ENCODE measurements at regions not wholly inside any gene's neighbourhood (a gene's known extent, or its start where the extent isn't known, plus 50 kb on each side); places are given as distances from the start of the nearest gene placed in this dataset.
"Not testable (repeated sequence)": the region's sequence is repeated elsewhere in the genome, so short reads cannot be mapped to it uniquely, and the experiment has no call there.

GRCh38 chr12:75859868-75860267 is 171.7 kb downstream of the PHLDA1 start:
- Histone ChIP-seq H3K4me3 (ENCODE audit: severe bottlenecking) (no peak overlapping the region), H3K4me1 (ENCODE audit: insufficient read depth, poor library complexity, severe bottlenecking) (peaks cover 34% of the 10 kb centered on the region), H3K27me3 (ENCODE audit: insufficient read depth, poor library complexity, severe bottlenecking) (no peaks in the 10 kb centered on the region), H3K36me3 (ENCODE audit: low read depth) (no peaks in the 10 kb centered on the region), H3K27ac (ENCODE audit: poor library complexity, severe bottlenecking) (peak overlapping the region; percentile 23), H3K9me3 (ENCODE audit: severe bottlenecking) (no peaks in the 10 kb centered on the region)
- DNase-seq (ENCODE audit: low spot score) (no peak), ATAC-seq (ENCODE audit: low read depth) (no peak)
- TF ChIP-seq CTCF (IDR thresholded peaks at IDR 0.05; ENCODE audit: poor library complexity, severe bottlenecking): no peak

GRCh38 chr12:75856235-75856634 is 175.3 kb downstream of the PHLDA1 start:
- no peak for TF ChIP-seq CTCF (IDR thresholded peaks at IDR 0.05; ENCODE audit: poor library complexity, severe bottlenecking)
- Histone ChIP-seq H3K9me3 (ENCODE audit: severe bottlenecking) (no peaks in the 10 kb centered on the region), H3K4me3 (ENCODE audit: severe bottlenecking) (no peak overlapping the region), H3K36me3 (ENCODE audit: low read depth) (no peaks in the 10 kb centered on the region), H3K27ac (ENCODE audit: poor library complexity, severe bottlenecking) (no peak overlapping the region), H3K27me3 (ENCODE audit: insufficient read depth, poor library complexity, severe bottlenecking) (no peaks in the 10 kb centered on the region), H3K4me1 (ENCODE audit: insufficient read depth, poor library complexity, severe bottlenecking) (peaks cover 20% of the 10 kb centered on the region)
- no peak for DNase-seq (ENCODE audit: low spot score)
- no peak for ATAC-seq (ENCODE audit: low read depth)

GRCh38 chr12:75855360-75855759 is 176.2 kb downstream of the PHLDA1 start:
- DNase-seq (ENCODE audit: low spot score) (no peak), ATAC-seq (ENCODE audit: low read depth) (no peak)
- TF ChIP-seq CTCF (IDR thresholded peaks at IDR 0.05; ENCODE audit: poor library complexity, severe bottlenecking): no peak
- H3K36me3 ChIP-seq (ENCODE audit: low read depth): no peaks in the 10 kb centered on the region
- H3K27ac ChIP-seq (ENCODE audit: poor library complexity, severe bottlenecking): no peak overlapping the region
- H3K9me3 ChIP-seq (ENCODE audit: severe bottlenecking): no peaks in the 10 kb centered on the region
- H3K4me1 ChIP-seq (ENCODE audit: insufficient read depth, poor library complexity, severe bottlenecking): peaks cover 29% of the 10 kb centered on the region
- H3K4me3 ChIP-seq (ENCODE audit: severe bottlenecking): no peak overlapping the region
- no peaks in the 10 kb centered on the region for H3K27me3 ChIP-seq (ENCODE audit: insufficient read depth, poor library complexity, severe bottlenecking)

GRCh38 chr12:75854681-75855309 is 176.8 kb downstream of the PHLDA1 start:
- no peak for ATAC-seq (ENCODE audit: low read depth)
- TF ChIP-seq CTCF (IDR thresholded peaks at IDR 0.05; ENCODE audit: poor library complexity, severe bottlenecking): no peak
- peaks cover 28% of the 10 kb centered on the region for H3K4me1 ChIP-seq (ENCODE audit: insufficient read depth, poor library complexity, severe bottlenecking)
- no peaks in the 10 kb centered on the region for H3K27me3 ChIP-seq (ENCODE audit: insufficient read depth, poor library complexity, severe bottlenecking)
- no peaks in the 10 kb centered on the region for H3K9me3 ChIP-seq (ENCODE audit: severe bottlenecking)
- H3K27ac ChIP-seq (ENCODE audit: poor library complexity, severe bottlenecking): no peak overlapping the region
- H3K36me3 ChIP-seq (ENCODE audit: low read depth): no peaks in the 10 kb centered on the region
- H3K4me3 ChIP-seq (ENCODE audit: severe bottlenecking): no peak overlapping the region
- no peak for DNase-seq (ENCODE audit: low spot score)

GRCh38 chr12:75854137-75854536 is 177.4 kb downstream of the PHLDA1 start:
- not testable (repeated sequence) for H3K27ac ChIP-seq (ENCODE audit: poor library complexity, severe bottlenecking); DNase-seq (ENCODE audit: low spot score); H3K9me3 ChIP-seq (ENCODE audit: severe bottlenecking); H3K27me3 ChIP-seq (ENCODE audit: insufficient read depth, poor library complexity, severe bottlenecking); H3K4me3 ChIP-seq (ENCODE audit: severe bottlenecking); H3K36me3 ChIP-seq (ENCODE audit: low read depth); ATAC-seq (ENCODE audit: low read depth)
- peaks cover 25% of the 10 kb centered on the region for H3K4me1 ChIP-seq (ENCODE audit: insufficient read depth, poor library complexity, severe bottlenecking)
